K562 (cell line): ENCODE measurements at regions not wholly inside any gene's neighbourhood (a gene's known extent, or its start where the extent isn't known, plus 50 kb on each side); places are given as distances from the start of the nearest gene placed in this dataset.

ENCODE experiments used
- ATAC-seq: fragments of 200-7000 bp; cut with Tn5 transposase; 3 replicates; pipeline ENCODE4 v1.9.1; 2020; ENCODE audit warnings: moderate library complexity
- BruUV-seq: library from RNA; stranded (reverse); fragments of 400-500 nt; replicated peaks from 2 replicates; lab custom pipeline; 2021; lab: Mats Ljungman, UMichigan
- CTCF ChIA-PET: fragments of 300-600 bp; formaldehyde crosslinking; extraction: SDS; loops from one replicate; lab custom pipeline; 2021; ENCODE audit warnings: low intra/inter-chr PET ratio; lab: Yijun Ruan, JAX
- POLR2A ChIA-PET: fragments of 300-600, 350-650 bp; sonication (Branson Sonifier 250); formaldehyde crosslinking; extraction: SDS; loops from one replicate; lab custom pipeline; 2021; ENCODE audit warnings: antibody characterized with exemption, inconsistent platforms; lab: Yijun Ruan, JAX
- DNase-seq, 4 experiments: peaks; one replicate each; pipeline versions ENCODE4 v3.0.0 to v3.0.0-alpha.2; 2011 to 2018; ENCODE audit warnings: low spot score in 3 of 4, mixed read lengths in 3 of 4; ENCODE audit errors: extremely low read depth in 1 of 4
- FAIRE-seq: peaks from 2 replicates; lab custom pipeline; 2011; peaks lifted over from hg19 to GRCh38; lab: Jason Lieb, UNC
- H2AFZ ChIP-seq: 2 replicates; pipeline ENCODE4 v1.6.0; 2011; ENCODE audit warnings: low read depth, low read length, control low read depth, inconsistent platforms
- H3K27ac ChIP-seq: fragments of 200-600 bp; 3 replicates; pipeline ENCODE4 v1.8.0; 2011; ENCODE audit warnings: low read depth, mild to moderate bottlenecking, control low read depth, inconsistent platforms, low read length, moderate library complexity, mixed read lengths; ENCODE audit errors: extremely low read depth
- H3K27me3 ChIP-seq, 2 experiments: fragments of 300-600 bp in 1 of 2; 2 replicates in 1 of 2; 3 replicates in 1 of 2; pipeline versions ENCODE4 v1.6.0 to v1.8.0; 2011; ENCODE audit warnings: inconsistent platforms in 2 of 2, low read length in 2 of 2, mild to moderate bottlenecking in 1 of 2, mixed read lengths in 1 of 2, moderate library complexity in 1 of 2; ENCODE audit not compliant: control insufficient read depth in 2 of 2, insufficient read depth in 2 of 2
- H3K36me3 ChIP-seq: fragments of 300-600 bp; 3 replicates; pipeline ENCODE4 v1.8.0; 2011; ENCODE audit warnings: mild to moderate bottlenecking, low read length, inconsistent platforms; ENCODE audit not compliant: control insufficient read depth, insufficient read depth
- H3K4me1 ChIP-seq, 2 experiments: fragments of 200-600 bp in 1 of 2; replicated peaks in 1 of 2; 2 replicates in 1 of 2; 3 replicates in 1 of 2; pipeline versions ENCODE4 v1.5.1 to v1.8.0; 2011; ENCODE audit warnings: inconsistent platforms in 2 of 2, low read length in 2 of 2, mild to moderate bottlenecking in 1 of 2, mixed read lengths in 1 of 2, moderate library complexity in 1 of 2; ENCODE audit not compliant: control insufficient read depth in 2 of 2, insufficient read depth in 2 of 2
- H3K4me2 ChIP-seq: 2 replicates; pipeline ENCODE4 v1.6.1; 2011; ENCODE audit warnings: low read length, control low read depth, inconsistent platforms, mixed read lengths; ENCODE audit not compliant: insufficient read depth
- H3K4me3 ChIP-seq: fragments of 200-600 bp; sonication (generic), shearing (Covaris generic); 2 replicates; pipeline ENCODE4 v1.5.1; 2016; ENCODE audit warnings: control low read depth, inconsistent platforms
- H3K79me2 ChIP-seq: fragments of 200-600 bp; 3 replicates; pipeline ENCODE4 v1.8.0; 2011; ENCODE audit warnings: low read length, inconsistent platforms; ENCODE audit not compliant: control insufficient read depth, insufficient read depth
- H3K9ac ChIP-seq, 2 experiments: 2 replicates each; pipeline versions ENCODE4 v1.6.0 to v1.6.1; 2011; ENCODE audit warnings: low read depth in 2 of 2, low read length in 2 of 2, control low read depth in 1 of 2, inconsistent platforms in 1 of 2, mild to moderate bottlenecking in 1 of 2, mixed read lengths in 1 of 2; ENCODE audit not compliant: insufficient read depth in 1 of 2
- H3K9me1 ChIP-seq: one replicate; pipeline ENCODE4 v1.6.0; 2011; ENCODE audit warnings: inconsistent platforms, mild to moderate bottlenecking, low read length, moderate library complexity; ENCODE audit not compliant: control insufficient read depth, insufficient read depth
- H3K9me3 ChIP-seq: replicated peaks from 2 replicates; pipeline ENCODE4 v1.5.1; 2011; ENCODE audit warnings: low read depth, low read length, inconsistent platforms; ENCODE audit not compliant: control insufficient read depth, insufficient read depth
- H4K20me1 ChIP-seq: replicated peaks from 2 replicates; pipeline ENCODE4 v1.6.1; 2011; ENCODE audit warnings: low read length, inconsistent platforms, mixed read lengths; ENCODE audit not compliant: control insufficient read depth, insufficient read depth
- ARID4B ChIP-seq: sonication (generic); formaldehyde crosslinking; IDR thresholded peaks from 2 replicates; pipeline ENCODE4 v1.8.0; 2022; ENCODE audit warnings: mild to moderate bottlenecking, missing genetic modification reagents
- CHAMP1 ChIP-seq: fragments of 450-650 bp; IDR thresholded peaks from 2 replicates; pipeline ENCODE4 v1.6.1; 2016; ENCODE audit warnings: mild to moderate bottlenecking
- DIDO1 ChIP-seq: fragments of 450-650 bp; IDR thresholded peaks from 2 replicates; pipeline ENCODE4 v1.6.1; 2016; ENCODE audit warnings: low read depth, missing biosample characterization, missing genetic modification characterization
- FOSL1 ChIP-seq: fragments of 200-800 bp; sonication (Bioruptor generic); conservative IDR thresholded peaks from 2 replicates; pipeline ENCODE4 v1.6.1; 2016; ENCODE audit warnings: missing genetic modification characterization, missing compliant biosample characterization
- GTF2F1 ChIP-seq: IDR thresholded peaks from 2 replicates; pipeline ENCODE4 v1.6.1; 2011; ENCODE audit warnings: low read depth, low read length, improper control_type of control experiment
- HCFC1 ChIP-seq: IDR thresholded peaks from 2 replicates; pipeline ENCODE4 v1.6.1; 2012; ENCODE audit warnings: low read depth, low read length, improper control_type of control experiment
- HIVEP1 ChIP-seq: fragments of 250-450 bp; sonication (Bioruptor Pico); IDR thresholded peaks from 2 replicates; pipeline ENCODE4 v1.4.0; 2020; ENCODE audit warnings: mild to moderate bottlenecking
- ILK ChIP-seq: fragments of 450-650 bp; IDR thresholded peaks from 2 replicates; pipeline ENCODE4 v1.6.1; 2016; ENCODE audit warnings: missing genetic modification characterization, low read depth, mild to moderate bottlenecking, missing compliant biosample characterization, moderate library complexity, borderline replicate concordance
- RBFOX2 ChIP-seq: fragments of 200-400 bp; formaldehyde crosslinking; IDR thresholded peaks from 2 replicates; pipeline ENCODE4 v1.6.1; 2017; ENCODE audit warnings: low read depth, mild to moderate bottlenecking, low read length, moderate library complexity
- SFPQ ChIP-seq: fragments of 200-400 bp; formaldehyde crosslinking; IDR thresholded peaks from 2 replicates; pipeline ENCODE4 v1.6.1; 2017; ENCODE audit warnings: mild to moderate bottlenecking, low read depth, low read length, moderate library complexity
- ZNF212 ChIP-seq: fragments of 450-650 bp; formaldehyde crosslinking; IDR thresholded peaks from 2 replicates; pipeline ENCODE4 v1.4.0; 2020; ENCODE audit warnings: mild to moderate bottlenecking
- ZNF232 ChIP-seq: sonication (generic); formaldehyde crosslinking; IDR thresholded peaks from 2 replicates; pipeline ENCODE4 v1.8.0; 2022; ENCODE audit warnings: mild to moderate bottlenecking, missing genetic modification reagents
- ZNF436 ChIP-seq: fragments of 250-450, 450-650 bp; sonication (Bioruptor Pico); formaldehyde crosslinking; IDR thresholded peaks from 2 replicates; pipeline ENCODE4 v1.7.0; 2020; ENCODE audit warnings: mild to moderate bottlenecking
- in situ Hi-C: fragments of 300-500 bp; cut with MboI; formaldehyde crosslinking; loops from 4 replicates; pipeline ENCODE4 v1.15.0; 2018; ENCODE audit warnings: inconsistent platforms, mixed read lengths
- intact Hi-C: fragments of 100-400 bp; cut with micrococcal nuclease; formaldehyde crosslinking; loops from 2 replicates; pipeline ENCODE4 v1.14.2; 2022

- Histone ChIP-seq H3K79me2 (no peaks in the 10 kb centered on the region), H3K27me3 (no peaks in the 10 kb centered on the region), H2AFZ (no peak overlapping the region), H4K20me1 (no peaks in the 10 kb centered on the region), H3K9ac (no peak overlapping the region), H3K9me3 (0 out of 2 replicates have a peak, but pooled peaks cover 2% of the 10 kb centered on the region), H3K4me2 (no peak overlapping the region), H3K36me3 (no peaks in the 10 kb centered on the region), H3K4me3 (no peak overlapping the region), H3K4me1 (no peaks in the 10 kb centered on the region), H3K27ac (no peak overlapping the region), H3K9me1 (no peaks in the 10 kb centered on the region)
- BruUV-seq: no TSS peak
- CTCF ChIA-PET: no interaction called here
- ATAC-seq (no peak), FAIRE-seq (no peak), DNase-seq (no peak)
- intact Hi-C loops: no loop called here
- POLR2A ChIA-PET: no interaction called here
- in situ Hi-C loops: no loop called here
- TF ChIP-seq ZNF212 (no peak), FOSL1 (tag) (no peak), GTF2F1 (no peak), ILK (no peak), HIVEP1 (CRISPR knock-in tag) (no peak), ARID4B (no peak), DIDO1 (no peak), SFPQ (no peak), CHAMP1 (no peak), RBFOX2 (no peak), ZNF436 (CRISPR knock-in tag) (no peak), HCFC1 (no peak), ZNF232 (CRISPR knock-in tag) (no peak)
Observed at GRCh38 chr9:115313545-115313944, 195.6 kb upstream of the TNC start.
